ENCODE measurements at regions not wholly inside any gene's neighbourhood (a gene's known extent, or its start where the extent isn't known, plus 50 kb on each side); places are given as distances from the start of the nearest gene placed in this dataset.

GRCh38 chr3:76900596-76900995 is 139.3 kb upstream of the ROBO2 start (continued):
- TF ChIP-seq SIN3A (IDR thresholded peaks at IDR 0.05; ENCODE audit: borderline replicate concordance in 2 of 2, control insufficient read depth in 1 of 2, low read depth in 2 of 2, low read length in 2 of 2) (no peak), MCM7 (IDR thresholded peaks at IDR 0.05) (no peak), POU5F1 (IDR thresholded peaks at IDR 0.05; ENCODE audit: borderline replicate concordance, low read depth, low read length, partially characterized antibody) (no peak), STAT6 (CRISPR knock-in tag; IDR thresholded peaks at IDR 0.05) (no peak), TCF7 (IDR thresholded peaks at IDR 0.05; ENCODE audit: borderline replicate concordance) (no peak), CAMTA2 (CRISPR knock-in tag; conservative IDR thresholded peaks at IDR 0.05) (no peak), TAF15 (IDR thresholded peaks at IDR 0.05; ENCODE audit: low read depth, low read length) (no peak), POLR2AphosphoS2 (IDR thresholded peaks at IDR 0.05; ENCODE audit: low read length) (no peak)
- TF ChIP-seq, protein P1, sequence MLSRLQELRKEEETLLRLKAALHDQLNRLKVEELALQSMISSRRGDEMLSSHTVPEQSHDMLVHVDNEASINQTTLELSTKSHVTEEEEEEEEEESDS (CRISPR knock-in tag; IDR thresholded peaks at IDR 0.05), result no peak

- no peak for ATAC-seq
- Histone ChIP-seq H3K4me2 (ENCODE audit: insufficient read depth, low read length) (no peak overlapping the region), H3K79me2 (ENCODE audit: control insufficient read depth, insufficient read depth, low read length) (no peaks in the 10 kb centered on the region), H3K36me3 (ENCODE audit: control insufficient read depth, insufficient read depth, low read length) (no peaks in the 10 kb centered on the region), H3K9ac (ENCODE audit: insufficient read depth in 1 of 2, low read depth in 2 of 2, low read length in 2 of 2) (no peak overlapping the region), H2AFZ (ENCODE audit: low read depth, low read length) (no peak overlapping the region), H3K4me3 (no peak overlapping the region), H3K4me1 (replicated peaks in 1 of 2; ENCODE audit: control insufficient read depth in 2 of 2, insufficient read depth in 2 of 2, low read length in 2 of 2) (no peaks in the 10 kb centered on the region), H3K27ac (ENCODE audit: extremely low read depth, low read depth, low read length) (no peak overlapping the region), H3K27me3 (ENCODE audit: control insufficient read depth in 2 of 2, insufficient read depth in 2 of 2, low read length in 2 of 2) (no peaks in the 10 kb centered on the region), H3K9me1 (ENCODE audit: control insufficient read depth, insufficient read depth, low read length) (no peaks in the 10 kb centered on the region), H3K9me3 (replicated peaks; ENCODE audit: control insufficient read depth, insufficient read depth, low read depth, low read length) (no peaks in the 10 kb centered on the region), H4K20me1 (replicated peaks; ENCODE audit: control insufficient read depth, insufficient read depth, low read length) (no peaks in the 10 kb centered on the region)
- no peak for DNase-seq (ENCODE audit: extremely low read depth in 1 of 4, low spot score in 3 of 4)
- no TSS peak for BruUV-seq (replicated peaks)
- ChIA-PET CTCF (ENCODE audit: low intra/inter-chr PET ratio) (no interaction called here), POLR2A (no interaction called here)
- 0% methylated on average over 1 of the region's 1 CpG for WGBS (ENCODE audit: insufficient coverage, low coverage, missing lambda C conversion rate)
- intact Hi-C loops (cut with micrococcal nuclease), result no loop called here
- FAIRE-seq, result no peak
- in situ Hi-C loops (cut with MboI), result no loop called here
- TF ChIP-seq ZNF24 (IDR thresholded peaks at IDR 0.05) (no peak), PHF8 (IDR thresholded peaks at IDR 0.05; ENCODE audit: borderline replicate concordance, low read length) (no peak), ZNF134 (CRISPR knock-in tag; conservative IDR thresholded peaks at IDR 0.05) (no peak), ZNF263 (CRISPR knock-in tag; IDR thresholded peaks at IDR 0.05; ENCODE audit: borderline replicate concordance) (no peak), STAT6 (CRISPR knock-in tag; IDR thresholded peaks at IDR 0.05) (no peak)
- TF ChIP-seq, protein P2, sequence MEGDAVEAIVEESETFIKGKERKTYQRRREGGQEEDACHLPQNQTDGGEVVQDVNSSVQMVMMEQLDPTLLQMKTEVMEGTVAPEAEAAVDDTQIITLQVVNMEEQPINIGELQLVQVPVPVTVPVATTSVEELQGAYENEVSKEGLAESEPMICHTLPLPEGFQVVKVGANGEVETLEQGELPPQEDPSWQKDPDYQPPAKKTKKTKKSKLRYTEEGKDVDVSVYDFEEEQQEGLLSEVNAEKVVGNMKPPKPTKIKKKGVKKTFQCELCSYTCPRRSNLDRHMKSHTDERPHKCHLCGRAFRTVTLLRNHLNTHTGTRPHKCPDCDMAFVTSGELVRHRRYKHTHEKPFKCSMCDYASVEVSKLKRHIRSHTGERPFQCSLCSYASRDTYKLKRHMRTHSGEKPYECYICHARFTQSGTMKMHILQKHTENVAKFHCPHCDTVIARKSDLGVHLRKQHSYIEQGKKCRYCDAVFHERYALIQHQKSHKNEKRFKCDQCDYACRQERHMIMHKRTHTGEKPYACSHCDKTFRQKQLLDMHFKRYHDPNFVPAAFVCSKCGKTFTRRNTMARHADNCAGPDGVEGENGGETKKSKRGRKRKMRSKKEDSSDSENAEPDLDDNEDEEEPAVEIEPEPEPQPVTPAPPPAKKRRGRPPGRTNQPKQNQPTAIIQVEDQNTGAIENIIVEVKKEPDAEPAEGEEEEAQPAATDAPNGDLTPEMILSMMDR (IDR thresholded peaks at IDR 0.05 in 2 of 3, conservative IDR thresholded peaks at IDR 0.05 in 1 of 3; ENCODE audit: insufficient read depth in 2 of 3, low read depth in 1 of 3, low read length in 3 of 3), result no peak
- TF ChIP-seq, protein P3, sequence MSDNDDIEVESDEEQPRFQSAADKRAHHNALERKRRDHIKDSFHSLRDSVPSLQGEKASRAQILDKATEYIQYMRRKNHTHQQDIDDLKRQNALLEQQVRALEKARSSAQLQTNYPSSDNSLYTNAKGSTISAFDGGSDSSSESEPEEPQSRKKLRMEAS (CRISPR knock-in tag; IDR thresholded peaks at IDR 0.05), result no peak
Measured at GRCh38 chr3:76908156-76908555, 131.7 kb upstream of the ROBO2 start.

All from K562 (cell line).